ENCODE measurements at regions not wholly inside any gene's neighbourhood (a gene's known extent, or its start where the extent isn't known, plus 50 kb on each side); places are given as distances from the start of the nearest gene placed in this dataset.

DNA sequence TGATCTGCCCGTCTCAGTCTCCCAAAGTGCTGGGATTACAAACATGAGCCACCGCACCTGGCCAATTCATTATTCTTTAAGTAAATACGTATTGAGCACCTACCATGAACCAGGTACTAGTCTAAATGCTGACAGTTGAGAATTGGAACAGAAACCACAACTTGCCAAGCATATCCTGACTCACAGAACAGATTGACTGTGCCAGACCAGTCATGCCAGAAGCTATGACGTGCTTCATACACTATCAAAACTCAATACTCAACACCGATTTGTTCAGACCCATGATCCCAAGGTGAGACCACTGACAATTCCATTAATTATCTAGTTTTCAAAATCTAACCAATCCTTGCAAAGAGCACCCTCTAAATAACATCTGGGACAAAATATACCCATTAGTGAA, 148.6 kb downstream of the B3GNT2 start:
- TF ChIP-seq, protein P1, sequence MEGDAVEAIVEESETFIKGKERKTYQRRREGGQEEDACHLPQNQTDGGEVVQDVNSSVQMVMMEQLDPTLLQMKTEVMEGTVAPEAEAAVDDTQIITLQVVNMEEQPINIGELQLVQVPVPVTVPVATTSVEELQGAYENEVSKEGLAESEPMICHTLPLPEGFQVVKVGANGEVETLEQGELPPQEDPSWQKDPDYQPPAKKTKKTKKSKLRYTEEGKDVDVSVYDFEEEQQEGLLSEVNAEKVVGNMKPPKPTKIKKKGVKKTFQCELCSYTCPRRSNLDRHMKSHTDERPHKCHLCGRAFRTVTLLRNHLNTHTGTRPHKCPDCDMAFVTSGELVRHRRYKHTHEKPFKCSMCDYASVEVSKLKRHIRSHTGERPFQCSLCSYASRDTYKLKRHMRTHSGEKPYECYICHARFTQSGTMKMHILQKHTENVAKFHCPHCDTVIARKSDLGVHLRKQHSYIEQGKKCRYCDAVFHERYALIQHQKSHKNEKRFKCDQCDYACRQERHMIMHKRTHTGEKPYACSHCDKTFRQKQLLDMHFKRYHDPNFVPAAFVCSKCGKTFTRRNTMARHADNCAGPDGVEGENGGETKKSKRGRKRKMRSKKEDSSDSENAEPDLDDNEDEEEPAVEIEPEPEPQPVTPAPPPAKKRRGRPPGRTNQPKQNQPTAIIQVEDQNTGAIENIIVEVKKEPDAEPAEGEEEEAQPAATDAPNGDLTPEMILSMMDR (IDR thresholded peaks at IDR 0.05) = no peak
- TF ChIP-seq SIN3A (IDR thresholded peaks at IDR 0.05; ENCODE audit: borderline replicate concordance, insufficient read depth, low read depth, low read length) = no peak
- TF ChIP-seq, protein P2, sequence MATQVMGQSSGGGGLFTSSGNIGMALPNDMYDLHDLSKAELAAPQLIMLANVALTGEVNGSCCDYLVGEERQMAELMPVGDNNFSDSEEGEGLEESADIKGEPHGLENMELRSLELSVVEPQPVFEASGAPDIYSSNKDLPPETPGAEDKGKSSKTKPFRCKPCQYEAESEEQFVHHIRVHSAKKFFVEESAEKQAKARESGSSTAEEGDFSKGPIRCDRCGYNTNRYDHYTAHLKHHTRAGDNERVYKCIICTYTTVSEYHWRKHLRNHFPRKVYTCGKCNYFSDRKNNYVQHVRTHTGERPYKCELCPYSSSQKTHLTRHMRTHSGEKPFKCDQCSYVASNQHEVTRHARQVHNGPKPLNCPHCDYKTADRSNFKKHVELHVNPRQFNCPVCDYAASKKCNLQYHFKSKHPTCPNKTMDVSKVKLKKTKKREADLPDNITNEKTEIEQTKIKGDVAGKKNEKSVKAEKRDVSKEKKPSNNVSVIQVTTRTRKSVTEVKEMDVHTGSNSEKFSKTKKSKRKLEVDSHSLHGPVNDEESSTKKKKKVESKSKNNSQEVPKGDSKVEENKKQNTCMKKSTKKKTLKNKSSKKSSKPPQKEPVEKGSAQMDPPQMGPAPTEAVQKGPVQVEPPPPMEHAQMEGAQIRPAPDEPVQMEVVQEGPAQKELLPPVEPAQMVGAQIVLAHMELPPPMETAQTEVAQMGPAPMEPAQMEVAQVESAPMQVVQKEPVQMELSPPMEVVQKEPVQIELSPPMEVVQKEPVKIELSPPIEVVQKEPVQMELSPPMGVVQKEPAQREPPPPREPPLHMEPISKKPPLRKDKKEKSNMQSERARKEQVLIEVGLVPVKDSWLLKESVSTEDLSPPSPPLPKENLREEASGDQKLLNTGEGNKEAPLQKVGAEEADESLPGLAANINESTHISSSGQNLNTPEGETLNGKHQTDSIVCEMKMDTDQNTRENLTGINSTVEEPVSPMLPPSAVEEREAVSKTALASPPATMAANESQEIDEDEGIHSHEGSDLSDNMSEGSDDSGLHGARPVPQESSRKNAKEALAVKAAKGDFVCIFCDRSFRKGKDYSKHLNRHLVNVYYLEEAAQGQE (IDR thresholded peaks at IDR 0.05; ENCODE audit: insufficient read depth in 1 of 2, low read depth in 2 of 2, low read length in 1 of 2) = no peak

All from Panc1 (cell line).